BLaER1 treated with 17β-estradiol and CSF1 and Interleukin-3, amounts not matched to agents 10 nM and 100 nM (cell line): ENCODE measurements at regions not wholly inside any gene's neighbourhood (a gene's known extent, or its start where the extent isn't known, plus 50 kb on each side); places are given as distances from the start of the nearest gene placed in this dataset.

ENCODE experiments used
- H3K27ac ChIP-seq, 11 experiments: shearing (Covaris generic); formaldehyde crosslinking; 2 replicates each; pipeline ENCODE4 v1.8.1; 2022
- H3K27me3 ChIP-seq, 11 experiments: shearing (Covaris generic); formaldehyde crosslinking; 2 replicates each; pipeline ENCODE4 v1.8.1; 2022
- H3K36me3 ChIP-seq, 11 experiments: shearing (Covaris generic); formaldehyde crosslinking; 2 replicates each; pipeline ENCODE4 v1.8.1; 2022
- H3K4me1 ChIP-seq, 10 experiments: shearing (Covaris generic); formaldehyde crosslinking; 2 replicates each; pipeline ENCODE4 v1.8.1; 2022
- H3K4me2 ChIP-seq, 11 experiments: shearing (Covaris generic); formaldehyde crosslinking; 2 replicates each; pipeline ENCODE4 v1.8.1; 2022
- H3K4me3 ChIP-seq, 10 experiments: shearing (Covaris generic); formaldehyde crosslinking; 2 replicates each; pipeline ENCODE4 v1.8.1; 2022
- H3K9ac ChIP-seq, 11 experiments: shearing (Covaris generic); formaldehyde crosslinking; 2 replicates each; pipeline ENCODE4 v1.8.1; 2022
- H3K9me3 ChIP-seq, 11 experiments: shearing (Covaris generic); formaldehyde crosslinking; replicated peaks in 1 of 11; 2 replicates each; pipeline ENCODE4 v1.8.1; 2022
- H4K20me1 ChIP-seq, 11 experiments: shearing (Covaris generic); formaldehyde crosslinking; 2 replicates each; pipeline ENCODE4 v1.8.1; 2022
- Cebpa-rat ChIP-seq, 11 experiments: shearing (Covaris generic); IDR thresholded peaks; 2 replicates each; pipeline ENCODE4 v1.8.1; 2022

GRCh38 chr12:19572920-19573558 lies 133.7 kb downstream of the AEBP2 start:
- no peak overlapping the region for H3K27ac ChIP-seq

GRCh38 chr12:19573866-19574265 lies 134.6 kb downstream of the AEBP2 start:
- Histone ChIP-seq H4K20me1 (no peaks in the 10 kb centered on the region), H3K27ac (no peak overlapping the region), H3K4me3 (no peak overlapping the region), H3K9me3 (peaks cover 0 to 5% (median 0%) of the 10 kb centered on the region in 11 experiments; a peak in 1 of 22 replicates), H3K27me3 (no peaks in the 10 kb centered on the region), H3K4me2 (no peak overlapping the region), H3K4me1 (no peaks in the 10 kb centered on the region), H3K36me3 (peaks cover 0 to 9% (median 0%) of the 10 kb centered on the region in 11 experiments; a peak in 3 of 22 replicates), H3K9ac (no peak overlapping the region)
- no peak for TF ChIP-seq Cebpa-rat (IDR thresholded peaks at IDR 0.05)

More at GRCh38 chr12:19572920-19573558, 133.7 kb downstream of the AEBP2 start:
- Histone ChIP-seq H3K9me3 (peaks cover 0 to 5% (median 0%) of the 10 kb centered on the region in 11 experiments; a peak in 1 of 22 replicates), H4K20me1 (no peaks in the 10 kb centered on the region), H3K36me3 (peaks cover 0 to 9% (median 0%) of the 10 kb centered on the region in 11 experiments; a peak in 3 of 22 replicates), H3K4me3 (no peak overlapping the region), H3K4me2 (no peak overlapping the region), H3K27me3 (no peaks in the 10 kb centered on the region), H3K4me1 (no peaks in the 10 kb centered on the region), H3K9ac (no peak overlapping the region)
- no peak for TF ChIP-seq Cebpa-rat (IDR thresholded peaks at IDR 0.05)

- Histone ChIP-seq H3K4me2 (no peak overlapping the region), H3K9ac (no peak overlapping the region), H3K27me3 (no peaks in the 10 kb centered on the region), H3K4me3 (no peak overlapping the region), H4K20me1 (no peaks in the 10 kb centered on the region), H3K36me3 (peaks cover 0 to 9% (median 0%) of the 10 kb centered on the region in 11 experiments; a peak in 3 of 22 replicates), H3K9me3 (peaks cover 0 to 5% (median 0%) of the 10 kb centered on the region in 11 experiments; a peak in 1 of 22 replicates), H3K27ac (no peak overlapping the region), H3K4me1 (no peaks in the 10 kb centered on the region)
- no peak for TF ChIP-seq Cebpa-rat (IDR thresholded peaks at IDR 0.05)
Observed at GRCh38 chr12:19574601-19575000, 135.3 kb downstream of the AEBP2 start.

- Histone ChIP-seq H3K27me3 (no peaks in the 10 kb centered on the region), H3K36me3 (peaks cover 0 to 9% (median 0%) of the 10 kb centered on the region in 11 experiments; a peak in 4 of 22 replicates), H4K20me1 (no peaks in the 10 kb centered on the region), H3K4me2 (no peak overlapping the region), H3K9ac (no peak overlapping the region), H3K27ac (no peak overlapping the region), H3K4me1 (no peaks in the 10 kb centered on the region), H3K4me3 (no peak overlapping the region), H3K9me3 (peaks cover 0 to 5% (median 0%) of the 10 kb centered on the region in 11 experiments; a peak in 5 of 22 replicates)
- no peak for TF ChIP-seq Cebpa-rat (IDR thresholded peaks at IDR 0.05)
Observed at GRCh38 chr12:19575337-19576243, 136.3 kb downstream of the AEBP2 start.

GRCh38 chr12:19576506-19577280 lies 137.4 kb downstream of the AEBP2 start:
- no peak overlapping the region for H3K9ac ChIP-seq
- H3K27ac ChIP-seq, result no peak overlapping the region
- peaks cover 0 to 9% (median 0%) of the 10 kb centered on the region in 11 experiments; a peak in 5 of 22 replicates for H3K36me3 ChIP-seq
- H4K20me1 ChIP-seq, result no peaks in the 10 kb centered on the region
- no peak for TF ChIP-seq Cebpa-rat (IDR thresholded peaks at IDR 0.05)
- no peak overlapping the region for H3K4me2 ChIP-seq
- no peak overlapping the region for H3K4me3 ChIP-seq
- no peaks in the 10 kb centered on the region for H3K4me1 ChIP-seq
- no peaks in the 10 kb centered on the region for H3K27me3 ChIP-seq
- peaks cover under 1 to 13% (median 3%) of the 10 kb centered on the region in 11 experiments; a peak in 18 of 22 replicates for H3K9me3 ChIP-seq

GRCh38 chr12:19577281-19577530 lies 137.9 kb downstream of the AEBP2 start:
- Histone ChIP-seq H3K4me2 (no peak overlapping the region), H4K20me1 (no peaks in the 10 kb centered on the region), H3K27ac (no peak overlapping the region), H3K4me1 (no peaks in the 10 kb centered on the region), H3K36me3 (peaks cover 0 to 14% (median 0%) of the 10 kb centered on the region in 11 experiments; a peak in 6 of 22 replicates), H3K27me3 (no peaks in the 10 kb centered on the region), H3K4me3 (no peak overlapping the region), H3K9ac (no peak overlapping the region), H3K9me3 (peaks cover 5 to 18% (median 8%) of the 10 kb centered on the region in 11 experiments)
- TF ChIP-seq Cebpa-rat (IDR thresholded peaks at IDR 0.05), result no peak

- Histone ChIP-seq H3K4me1 (peaks cover 0 to 7% (median 0%) of the 10 kb centered on the region in 10 experiments; a peak in 4 of 20 replicates), H3K9me3 (peaks cover 33 to 47% (median 39%) of the 10 kb centered on the region in 11 experiments), H3K27ac (no peak overlapping the region), H4K20me1 (no peaks in the 10 kb centered on the region), H3K9ac (no peak overlapping the region), H3K4me3 (no peak overlapping the region), H3K36me3 (peaks cover 0 to 30% (median 10%) of the 10 kb centered on the region in 11 experiments; a peak in 12 of 22 replicates), H3K27me3 (no peaks in the 10 kb centered on the region), H3K4me2 (no peak overlapping the region)
- no peak for TF ChIP-seq Cebpa-rat (IDR thresholded peaks at IDR 0.05)
Observed at GRCh38 chr12:19584732-19585131, 145.4 kb downstream of the AEBP2 start.

- TF ChIP-seq Cebpa-rat (IDR thresholded peaks at IDR 0.05), result no peak
- H4K20me1 ChIP-seq, result no peaks in the 10 kb centered on the region
- no peaks in the 10 kb centered on the region for H3K27me3 ChIP-seq
- H3K9me3 ChIP-seq, result peaks cover 8 to 17% (median 12%) of the 10 kb centered on the region in 11 experiments
- peaks cover 0 to 10% (median 2%) of the 10 kb centered on the region in 11 experiments; a peak in 4 of 22 replicates for H3K36me3 ChIP-seq
- H3K4me2 ChIP-seq, result peak overlapping the region in 2 of 11 experiments; percentile 17 to 20; a peak in 1 of 22 replicates
- no peak overlapping the region for H3K4me3 ChIP-seq
- H3K9ac ChIP-seq, result no peak overlapping the region
- H3K27ac ChIP-seq, result no peak overlapping the region
- H3K4me1 ChIP-seq, result peaks cover 0 to 7% (median 0%) of the 10 kb centered on the region in 10 experiments; a peak in 4 of 20 replicates
Observed at GRCh38 chr12:19588951-19589350, 149.7 kb downstream of the AEBP2 start.
